Gastrocnemius medialis (tissue), 4 donors: ENCODE measurements at regions not wholly inside any gene's neighbourhood (a gene's known extent, or its start where the extent isn't known, plus 50 kb on each side); places are given as distances from the start of the nearest gene placed in this dataset.

Experiments
- ATAC-seq, 2 donors: fragments of 150-250 bp; one replicate each; pipeline ENCODE4 v1.9.1; 2016
- DNase-seq, 2 donors: peaks; one replicate each; pipeline ENCODE4 v3.0.0-alpha.2; 2019
- H3K27ac ChIP-seq, 4 donors: fragments of 200-600 bp; sonication (generic); 1 replicate in 1 of 4; 2 replicates in 3 of 4; pipeline ENCODE4 v1.5.1; 2016 to 2018; ENCODE audit warnings: mild to moderate bottlenecking in 2 of 4, moderate library complexity in 1 of 4
- H3K27me3 ChIP-seq, 3 donors: fragments of 200-600 bp; sonication (generic) in 2 of 3; 1 replicate in 1 of 3; 2 replicates in 2 of 3; pipeline versions ENCODE4 v1.5.1 to v1.6.0; 2016 to 2019; ENCODE audit warnings: mild to moderate bottlenecking in 1 of 3, moderate library complexity in 1 of 3
- H3K36me3 ChIP-seq, 2 donors: fragments of 200-600 bp; sonication (generic) in 1 of 2; one replicate each; pipeline ENCODE4 v1.5.1; 2017 to 2018
- H3K4me1 ChIP-seq, 2 donors: fragments of 200-600 bp; sonication (generic) in 1 of 2; one replicate each; pipeline ENCODE4 v1.5.1; 2016 to 2017; ENCODE audit warnings: mild to moderate bottlenecking in 2 of 2
- H3K4me3 ChIP-seq, 4 donors: fragments of 200-600 bp; sonication (generic) in 3 of 4; 1 replicate in 1 of 4; 2 replicates in 3 of 4; pipeline ENCODE4 v1.5.1; 2016 to 2019; ENCODE audit warnings: mild to moderate bottlenecking in 2 of 4
- H3K9me3 ChIP-seq, 3 donors: fragments of 200-600 bp; sonication (generic) in 2 of 3; 1 replicate in 1 of 3; 2 replicates in 2 of 3; pipeline ENCODE4 v1.5.1; 2016 to 2019
- POLR2A ChIP-seq, 2 donors: fragments of 450-650 bp; IDR thresholded peaks; one replicate each; pipeline ENCODE4 v1.6.1; 2017; ENCODE audit warnings: antibody characterized with exemption in 2 of 2, mild to moderate bottlenecking in 2 of 2, moderate library complexity in 2 of 2
- in situ Hi-C, 4 donors: fragments of 200-750 bp; cut with MboI; loops; one replicate each; pipeline versions ENCODE4 v1.15.0 to v1.8.0; 2017; ENCODE audit warnings: low sequenced_read_pairs in 4 of 4
- intact Hi-C: fragments of 100-400 bp; cut with DNase I; formaldehyde crosslinking; loops from one replicate; pipeline ENCODE4 v1.15.1; 2023; ENCODE audit warnings: low total_unique reads
- TF ChIP-seq, protein P1 (sequence below), 5 experiments: fragments of 450-650 bp in 3 of 5; fragments of 200-600 bp in 2 of 5; sonication (generic) in 2 of 5; IDR thresholded peaks in 4 of 5; conservative IDR thresholded peaks in 1 of 5; 1 replicate in 4 of 5; 2 replicates in 1 of 5; pipeline ENCODE4 v1.5.1; 2016 to 2019; ENCODE audit warnings: antibody characterized with exemption in 5 of 5, mild to moderate bottlenecking in 3 of 5, moderate library complexity in 3 of 5

DNA sequence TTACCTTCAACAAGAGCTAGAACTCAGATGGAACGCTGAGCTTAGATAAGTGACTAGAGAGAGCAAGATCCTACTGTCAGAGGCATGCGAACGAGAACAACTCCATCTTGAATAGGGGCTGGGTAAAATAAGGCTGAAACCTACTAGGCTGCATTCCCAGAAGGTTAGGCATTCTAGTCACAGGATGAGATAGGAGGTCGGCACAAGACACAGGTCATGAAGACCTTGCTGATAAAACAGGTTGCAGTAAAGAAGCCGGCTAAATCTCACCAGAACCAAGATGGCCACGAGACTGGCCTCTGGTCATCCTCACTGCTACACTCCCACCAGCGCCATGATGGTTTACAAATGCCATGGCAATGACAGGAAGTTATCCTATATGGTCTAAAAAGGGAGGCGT is 59.6 kb upstream of the PLEKHG3 start:
- no peaks in the 10 kb centered on the region for H3K27me3 ChIP-seq
- DNase-seq (no peak), ATAC-seq (no peak)
- no peak overlapping the region for H3K4me3 ChIP-seq
- TF ChIP-seq, protein P1, sequence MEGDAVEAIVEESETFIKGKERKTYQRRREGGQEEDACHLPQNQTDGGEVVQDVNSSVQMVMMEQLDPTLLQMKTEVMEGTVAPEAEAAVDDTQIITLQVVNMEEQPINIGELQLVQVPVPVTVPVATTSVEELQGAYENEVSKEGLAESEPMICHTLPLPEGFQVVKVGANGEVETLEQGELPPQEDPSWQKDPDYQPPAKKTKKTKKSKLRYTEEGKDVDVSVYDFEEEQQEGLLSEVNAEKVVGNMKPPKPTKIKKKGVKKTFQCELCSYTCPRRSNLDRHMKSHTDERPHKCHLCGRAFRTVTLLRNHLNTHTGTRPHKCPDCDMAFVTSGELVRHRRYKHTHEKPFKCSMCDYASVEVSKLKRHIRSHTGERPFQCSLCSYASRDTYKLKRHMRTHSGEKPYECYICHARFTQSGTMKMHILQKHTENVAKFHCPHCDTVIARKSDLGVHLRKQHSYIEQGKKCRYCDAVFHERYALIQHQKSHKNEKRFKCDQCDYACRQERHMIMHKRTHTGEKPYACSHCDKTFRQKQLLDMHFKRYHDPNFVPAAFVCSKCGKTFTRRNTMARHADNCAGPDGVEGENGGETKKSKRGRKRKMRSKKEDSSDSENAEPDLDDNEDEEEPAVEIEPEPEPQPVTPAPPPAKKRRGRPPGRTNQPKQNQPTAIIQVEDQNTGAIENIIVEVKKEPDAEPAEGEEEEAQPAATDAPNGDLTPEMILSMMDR (IDR thresholded peaks at IDR 0.05 in 4 of 5, conservative IDR thresholded peaks at IDR 0.05 in 1 of 5): no peak
- no peak for TF ChIP-seq POLR2A (IDR thresholded peaks at IDR 0.05)
- peaks cover 0 to 2% of the 10 kb centered on the region in 2 donors for H3K4me1 ChIP-seq
- H3K27ac ChIP-seq: peak overlapping the region; percentile 31 to 70 (median 66)
- in situ Hi-C loops (loop anchor here in 2 of 4 donors (25.0 kb wide), 3 partner anchors 107 to 307 kb away; partner anchors contain the start of genes HSPA2 (in 1 of the 2) and PPP1R36 (in 1 of the 2)), intact Hi-C loops (no loop called here)
- no peaks in the 10 kb centered on the region for H3K9me3 ChIP-seq
- H3K36me3 ChIP-seq: no peaks in the 10 kb centered on the region

DNA sequence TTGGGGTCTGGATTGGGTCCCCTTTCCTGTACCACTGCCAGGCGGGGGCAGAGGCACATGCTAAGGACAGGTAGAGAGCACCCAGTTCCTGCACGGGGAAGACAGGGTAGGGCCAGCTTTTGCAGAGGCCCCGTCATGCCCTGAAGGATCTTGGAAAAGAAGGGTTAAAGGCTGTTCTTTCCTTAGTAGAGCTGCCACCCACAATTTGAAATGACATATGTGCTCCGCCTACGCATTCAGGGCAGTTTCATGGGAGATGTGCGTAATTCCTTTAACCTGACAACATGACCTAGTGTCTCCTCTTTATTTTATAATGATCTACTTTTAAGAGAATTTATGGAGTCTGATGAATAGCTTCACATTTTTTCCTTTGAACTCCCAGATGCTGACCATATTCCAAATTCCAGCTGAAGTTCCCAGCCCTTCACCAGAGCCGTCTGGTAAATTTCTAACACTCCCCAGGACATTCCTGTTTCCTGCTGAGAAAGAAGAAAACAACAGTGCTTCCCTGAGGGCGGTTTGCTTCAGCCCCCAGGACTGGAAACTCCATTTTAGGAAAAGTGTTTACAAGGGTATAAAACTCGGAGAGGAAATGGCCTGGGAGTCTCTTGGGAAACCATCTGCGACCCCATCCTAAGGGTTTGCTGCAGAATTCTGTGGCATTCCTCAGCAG is 58.9 kb upstream of the PLEKHG3 start:
- intact Hi-C loops: no loop called here
- H3K4me1 ChIP-seq: peaks cover 0 to 3% of the 10 kb centered on the region in 2 donors
- DNase-seq (no peak), ATAC-seq (peak; percentile 30 to 37)
- peak overlapping the region; percentile 31 to 70 (median 66) for H3K27ac ChIP-seq
- peak overlapping the region in 1 of 4 donors; percentile 13 for H3K4me3 ChIP-seq
- H3K36me3 ChIP-seq: no peaks in the 10 kb centered on the region
- H3K27me3 ChIP-seq: no peaks in the 10 kb centered on the region
- in situ Hi-C loops: loop anchor here in 2 of 4 donors (25.0 kb wide), 3 partner anchors 108 to 308 kb away; partner anchors contain the start of genes HSPA2 (in 1 of the 2) and PPP1R36 (in 1 of the 2)
- no peaks in the 10 kb centered on the region for H3K9me3 ChIP-seq
- TF ChIP-seq POLR2A (IDR thresholded peaks at IDR 0.05): no peak
- TF ChIP-seq, protein P1 (IDR thresholded peaks at IDR 0.05 in 4 of 5, conservative IDR thresholded peaks at IDR 0.05 in 1 of 5): no peak

DNA sequence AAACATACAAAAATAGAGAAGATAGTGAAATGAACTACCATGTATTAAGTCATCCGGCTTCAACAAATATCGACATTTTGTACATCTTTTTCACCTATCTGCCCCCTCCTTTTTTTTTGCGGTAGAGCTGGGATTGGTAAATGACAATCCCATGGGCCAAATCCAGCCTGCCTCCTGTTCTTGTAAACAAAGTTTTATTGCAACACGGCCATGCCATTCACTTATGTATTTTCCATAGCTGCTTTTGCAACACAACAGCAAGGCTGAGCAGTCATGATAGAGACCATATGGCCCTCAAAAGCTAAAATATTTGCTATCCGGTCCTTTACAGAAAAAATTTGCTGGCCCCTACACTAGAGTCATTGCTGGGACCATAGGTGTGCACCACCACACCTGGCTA is 58.1 kb upstream of the PLEKHG3 start:
- in situ Hi-C loops: loop anchor here in 2 of 4 donors (25.0 kb wide), 3 partner anchors 109 to 309 kb away; partner anchors contain the start of genes HSPA2 (in 1 of the 2) and PPP1R36 (in 1 of the 2)
- H3K27ac ChIP-seq: peak overlapping the region; percentile 21 to 70 (median 44)
- intact Hi-C loops: no loop called here
- no peak overlapping the region for H3K4me3 ChIP-seq
- TF ChIP-seq, protein P1 (IDR thresholded peaks at IDR 0.05 in 4 of 5, conservative IDR thresholded peaks at IDR 0.05 in 1 of 5): no peak
- TF ChIP-seq POLR2A (IDR thresholded peaks at IDR 0.05): no peak
- no peaks in the 10 kb centered on the region for H3K27me3 ChIP-seq
- DNase-seq: no peak
- no peaks in the 10 kb centered on the region for H3K9me3 ChIP-seq
- H3K4me1 ChIP-seq: peaks cover 0 to 3% of the 10 kb centered on the region in 2 donors
- ATAC-seq: no peak
- no peaks in the 10 kb centered on the region for H3K36me3 ChIP-seq

DNA sequence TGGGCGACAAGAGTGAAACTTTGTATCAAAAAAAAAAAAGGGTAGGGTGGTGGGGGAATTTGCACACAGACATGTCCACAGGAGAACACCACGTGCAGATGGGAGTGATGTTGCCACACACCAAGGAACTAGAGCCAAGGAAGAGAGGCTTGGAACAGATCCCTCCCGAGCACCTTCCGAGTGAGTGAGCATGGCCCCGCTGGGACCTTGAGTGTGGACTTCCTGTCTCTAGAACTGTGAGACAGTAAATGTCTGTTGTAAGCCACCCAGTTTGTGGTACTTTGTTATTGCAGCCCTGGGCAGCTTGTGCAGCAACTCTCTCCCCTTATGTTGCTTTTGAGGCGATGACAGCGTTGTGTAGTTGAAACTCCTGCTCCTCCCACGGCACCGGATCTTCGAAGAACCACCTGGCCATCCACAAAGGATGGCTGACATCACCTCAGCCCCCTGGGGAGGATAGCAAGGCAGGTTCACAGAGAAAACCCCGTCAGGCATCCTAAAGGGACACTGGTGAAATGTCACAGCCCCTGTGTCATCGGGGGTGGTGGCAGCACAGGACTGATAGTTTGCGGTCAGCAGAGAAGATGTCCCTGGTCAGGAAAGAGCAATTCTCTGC is 54.7 kb upstream of the PLEKHG3 start:
- intact Hi-C loops (no loop called here), in situ Hi-C loops (loop anchor here in 2 of 4 donors (25.0 kb wide), 3 partner anchors 112 to 312 kb away; partner anchors contain the start of genes HSPA2 (in 1 of the 2) and PPP1R36 (in 1 of the 2))
- H3K36me3 ChIP-seq: no peaks in the 10 kb centered on the region
- H3K4me3 ChIP-seq: no peak overlapping the region
- ATAC-seq: peak; percentile 92 to 96
- TF ChIP-seq, protein P1 (IDR thresholded peaks at IDR 0.05 in 4 of 5, conservative IDR thresholded peaks at IDR 0.05 in 1 of 5): no peak
- TF ChIP-seq POLR2A (IDR thresholded peaks at IDR 0.05): no peak
- peaks cover 5 to 9% of the 10 kb centered on the region in 2 donors for H3K4me1 ChIP-seq
- peak; percentile 72 to 78 for DNase-seq
- H3K9me3 ChIP-seq: no peaks in the 10 kb centered on the region
- H3K27ac ChIP-seq: peak overlapping the region in 1 of 4 donors; percentile 50
- H3K27me3 ChIP-seq: no peaks in the 10 kb centered on the region
